ENCODE measurements at regions not wholly inside any gene's neighbourhood (a gene's known extent, or its start where the extent isn't known, plus 50 kb on each side); places are given as distances from the start of the nearest gene placed in this dataset.

DNA sequence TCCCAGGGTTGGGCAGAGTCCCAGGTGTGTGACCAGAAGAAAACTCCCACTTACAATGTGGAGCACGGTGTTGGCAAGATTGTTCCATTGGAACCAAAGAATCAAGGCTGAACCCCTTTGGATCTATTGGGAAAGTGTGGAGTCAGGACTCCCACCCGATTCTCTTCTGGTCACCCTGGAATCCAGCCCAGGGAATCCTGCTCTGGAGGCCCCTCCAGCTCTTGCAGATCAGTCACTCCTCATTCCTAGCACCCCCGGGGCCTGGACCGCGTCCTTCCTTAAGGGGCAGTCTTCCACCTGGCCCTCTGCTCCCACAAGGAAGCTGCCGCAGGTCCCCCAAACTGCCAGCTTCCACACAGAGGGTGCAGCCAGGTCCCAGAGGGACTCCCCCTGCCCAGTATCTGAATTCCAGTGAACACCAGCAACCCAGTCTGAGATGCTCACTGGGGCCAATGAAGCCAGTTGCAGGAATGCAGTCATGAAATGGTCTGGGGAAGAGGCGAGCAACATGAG is 170.1 kb downstream of the GADD45G start:
- TF ChIP-seq, protein P1, sequence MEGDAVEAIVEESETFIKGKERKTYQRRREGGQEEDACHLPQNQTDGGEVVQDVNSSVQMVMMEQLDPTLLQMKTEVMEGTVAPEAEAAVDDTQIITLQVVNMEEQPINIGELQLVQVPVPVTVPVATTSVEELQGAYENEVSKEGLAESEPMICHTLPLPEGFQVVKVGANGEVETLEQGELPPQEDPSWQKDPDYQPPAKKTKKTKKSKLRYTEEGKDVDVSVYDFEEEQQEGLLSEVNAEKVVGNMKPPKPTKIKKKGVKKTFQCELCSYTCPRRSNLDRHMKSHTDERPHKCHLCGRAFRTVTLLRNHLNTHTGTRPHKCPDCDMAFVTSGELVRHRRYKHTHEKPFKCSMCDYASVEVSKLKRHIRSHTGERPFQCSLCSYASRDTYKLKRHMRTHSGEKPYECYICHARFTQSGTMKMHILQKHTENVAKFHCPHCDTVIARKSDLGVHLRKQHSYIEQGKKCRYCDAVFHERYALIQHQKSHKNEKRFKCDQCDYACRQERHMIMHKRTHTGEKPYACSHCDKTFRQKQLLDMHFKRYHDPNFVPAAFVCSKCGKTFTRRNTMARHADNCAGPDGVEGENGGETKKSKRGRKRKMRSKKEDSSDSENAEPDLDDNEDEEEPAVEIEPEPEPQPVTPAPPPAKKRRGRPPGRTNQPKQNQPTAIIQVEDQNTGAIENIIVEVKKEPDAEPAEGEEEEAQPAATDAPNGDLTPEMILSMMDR (IDR thresholded peaks at IDR 0.05): no peak
- no peak for TF ChIP-seq POLR2A (IDR thresholded peaks at IDR 0.05)

Data from suprapubic skin (tissue), 3 donors.